ENCODE measurements at regions not wholly inside any gene's neighbourhood (a gene's known extent, or its start where the extent isn't known, plus 50 kb on each side); places are given as distances from the start of the nearest gene placed in this dataset.

DNA sequence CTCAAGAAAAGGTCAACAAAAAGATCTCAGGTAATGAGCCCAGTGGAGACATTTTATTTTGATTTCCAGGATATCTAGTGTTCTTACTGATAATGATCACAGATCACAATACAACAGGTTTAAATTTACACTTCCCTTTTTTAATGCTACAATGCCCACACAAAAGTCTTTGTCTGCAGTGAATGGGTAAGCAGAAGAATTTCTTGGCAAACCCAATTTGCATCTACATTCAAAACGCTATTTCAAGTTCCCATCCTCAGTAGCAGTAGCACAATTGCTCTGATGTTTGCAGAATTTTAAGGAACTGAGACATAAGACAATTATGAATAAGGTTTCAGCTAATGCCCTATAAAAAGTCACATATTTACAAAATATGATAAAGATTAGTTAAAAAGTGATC lies 929.4 kb upstream of the PIK3C3 start:
- Histone ChIP-seq H3K4me3 (no peak overlapping the region), H4K20me1 (ENCODE audit: control insufficient read depth, insufficient read depth) (no peaks in the 10 kb centered on the region), H3K4me2 (ENCODE audit: control insufficient read depth, insufficient read depth) (no peak overlapping the region), H3K36me3 (ENCODE audit: control insufficient read depth in 2 of 2, insufficient read depth in 2 of 2, low read length in 1 of 2) (no peaks in the 10 kb centered on the region), H3K27me3 (replicated peaks in 1 of 2; ENCODE audit: control insufficient read depth in 2 of 2, insufficient read depth in 2 of 2, low read length in 1 of 2) (no peaks in the 10 kb centered on the region), H3K4me1 (ENCODE audit: control insufficient read depth, insufficient read depth, low read length) (peaks cover 3% of the 10 kb centered on the region; the same call in 1 of the 2 replicates), H3K9me3 (replicated peaks; ENCODE audit: control insufficient read depth, insufficient read depth, low read length) (no peaks in the 10 kb centered on the region), H3K79me2 (ENCODE audit: control insufficient read depth, insufficient read depth, low read length) (no peaks in the 10 kb centered on the region), H2AFZ (ENCODE audit: control insufficient read depth, low read depth, low read length) (no peak overlapping the region), H3K27ac (ENCODE audit: control insufficient read depth, insufficient read depth) (no peak overlapping the region), H3K9ac (ENCODE audit: control insufficient read depth, insufficient read depth, low read length) (no peak overlapping the region)
- CTCF ChIA-PET, result interaction anchor here (0.5 to 1.1 kb wide), 3 partner anchors 14 to 91 kb away, joined by 3 read pairs; no protein-coding TSS in a partner anchor
- WGBS (ENCODE audit: insufficient coverage, insufficient replicate concordance, low lambda C conversion rate, missing lambda C conversion rate), result 0% methylated on average over 1 of the region's 1 CpG
- in situ Hi-C loops (cut with MboI), result no loop called here
- BruUV-seq (replicated peaks), result no TSS peak
- FAIRE-seq (peak; percentile 59), ATAC-seq (peak; percentile 92), DNase-seq (ENCODE audit: low read depth, low spot score) (peak; percentile 57)
- RAD21 ChIA-PET (ENCODE audit: unreplicated experiment), result no interaction called here
- intact Hi-C loops (cut with micrococcal nuclease; ENCODE audit: unreplicated experiment), result no loop called here
- POLR2A ChIA-PET, result interaction anchor here (0.7 kb wide), 1 partner anchor 17 kb away, joined by 3 read pairs; no protein-coding TSS in a partner anchor
- SMC1A ChIA-PET (ENCODE audit: uncharacterized antibody, unreplicated experiment), result interaction anchor here (0.7 to 3.1 kb wide), 6 partner anchors 11 to 71 kb away, joined by 3 to 19 read pairs (median 4); no protein-coding TSS in a partner anchor
- TF ChIP-seq ZBTB33 (IDR thresholded peaks at IDR 0.05), result no peak
- no peak for TF ChIP-seq NRF1 (conservative IDR thresholded peaks at IDR 0.05; ENCODE audit: low read depth, low read length)
- TF ChIP-seq NR2F1 (conservative IDR thresholded peaks at IDR 0.05), result peak; percentile 51; the same call in 1 of the 2 replicates
- peak; percentile 25; the same call in 1 of the 2 replicates for TF ChIP-seq PAX5 (IDR thresholded peaks at IDR 0.05; ENCODE audit: borderline replicate concordance, low read depth, low read length)
- TF ChIP-seq ZNF687 (IDR thresholded peaks at IDR 0.05), result no peak
- TF ChIP-seq MEF2B (IDR thresholded peaks at IDR 0.05; ENCODE audit: partially characterized antibody, poor library complexity, severe bottlenecking), result peak; percentile 78
- 0 out of 2 replicates have a peak, but pooled peaks have one; percentile 44 for TF ChIP-seq RCOR1 (conservative IDR thresholded peaks at IDR 0.05; ENCODE audit: low read depth, low read length)
- TF ChIP-seq YY1 (IDR thresholded peaks at IDR 0.05; ENCODE audit: low read depth, low read length), result no peak
- peak; percentile 66; the same call in 1 of the 2 replicates for TF ChIP-seq RELB (IDR thresholded peaks at IDR 0.05; ENCODE audit: low read depth)
- TF ChIP-seq SMAD5 (IDR thresholded peaks at IDR 0.05; ENCODE audit: low read depth), result no peak
- TF ChIP-seq CBX3 (IDR thresholded peaks at IDR 0.05; ENCODE audit: borderline replicate concordance, low read depth), result no peak
- peak; percentile 63 for TF ChIP-seq ZNF24 (IDR thresholded peaks at IDR 0.05)
- TF ChIP-seq IKZF2 (IDR thresholded peaks at IDR 0.05), result peak; percentile 77 to 80; a peak in 2 of 4 replicates
- TF ChIP-seq EP300 (IDR thresholded peaks at IDR 0.05; ENCODE audit: borderline replicate concordance in 1 of 2, control insufficient read depth in 1 of 2, low read depth in 2 of 2, low read length in 2 of 2), result peak; percentile 33 to 85; a peak in 2 of 4 replicates
- TF ChIP-seq RELA (IDR thresholded peaks at IDR 0.05; ENCODE audit: borderline replicate concordance, partially characterized antibody), result no peak
- no peak for TF ChIP-seq ZNF207 (IDR thresholded peaks at IDR 0.05; ENCODE audit: borderline replicate concordance)
- no peak for TF ChIP-seq ZNF622 (IDR thresholded peaks at IDR 0.05)
- TF ChIP-seq FOS (IDR thresholded peaks at IDR 0.05; ENCODE audit: borderline replicate concordance, extremely low read depth, insufficient read length), result no peak

Measured in GM12878 (cell line).